ENCODE measurements at regions not wholly inside any gene's neighbourhood (a gene's known extent, or its start where the extent isn't known, plus 50 kb on each side); places are given as distances from the start of the nearest gene placed in this dataset.
"Not testable (repeated sequence)": the region's sequence is repeated elsewhere in the genome, so short reads cannot be mapped to it uniquely, and the experiment has no call there.

DNA sequence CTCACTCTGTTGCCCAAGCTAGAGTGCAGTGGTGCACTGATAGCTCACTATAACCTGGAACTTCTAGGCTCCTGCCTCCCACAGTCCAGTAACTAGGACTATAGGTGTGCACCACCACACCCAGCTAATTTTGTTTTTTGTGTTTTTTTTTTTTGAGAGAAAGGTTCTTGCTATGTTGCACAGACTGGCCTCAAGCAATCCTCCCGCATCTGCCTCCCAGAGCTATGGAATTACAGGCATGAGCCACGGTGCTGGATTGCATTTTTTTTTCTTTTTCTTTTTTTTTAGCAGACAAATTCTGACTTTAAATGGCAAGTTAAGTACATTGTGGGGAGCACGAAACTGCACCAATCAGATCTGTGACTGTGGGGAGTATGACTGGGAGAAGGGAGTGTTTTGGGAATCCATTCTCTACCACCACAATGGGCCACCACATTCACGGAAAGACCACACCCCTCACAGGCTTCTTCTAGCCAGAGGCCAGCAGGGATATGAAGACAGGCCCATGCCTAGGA lies 58.1 kb upstream of the MSMB start:
- ChIA-PET POLR2A (no interaction called here), CTCF (interaction anchor here (0.6 kb wide), 1 partner anchor 72 kb away, joined by 5 read pairs; no protein-coding TSS in a partner anchor)
- peaks cover 0 to 4% (median 0%) of the 10 kb centered on the region in 5 donors for H3K36me3 Mint-ChIP-seq
- ATAC-seq (no peak), DNase-seq (no peak)
- peaks cover 10 to 32% (median 24%) of the 10 kb centered on the region in 7 donors for H3K4me1 Mint-ChIP-seq
- H3K4me1 ChIP-seq (ENCODE audit: control insufficient read depth in 2 of 2, insufficient read depth in 2 of 2, low read length in 2 of 2): peaks cover 6 to 7% of the 10 kb centered on the region in 2 donors
- no peak overlapping the region for H3K4me3 ChIP-seq (ENCODE audit: low read length)
- H3K4me3 Mint-ChIP-seq: no peak overlapping the region
- no peaks in the 10 kb centered on the region for H3K36me3 ChIP-seq (ENCODE audit: control insufficient read depth in 2 of 3, insufficient read depth in 3 of 3, low read length in 3 of 3)
- H3K9me3 ChIP-seq (ENCODE audit: control insufficient read depth in 2 of 3, low read length in 3 of 3): no peaks in the 10 kb centered on the region
- H3K27ac Mint-ChIP-seq: peak overlapping the region in 4 of 9 donors; percentile 33 to 45 (median 40)
- H3K27ac ChIP-seq (ENCODE audit: low read depth, low read length): no peak overlapping the region
- intact Hi-C loops (cut with micrococcal nuclease): no loop called here
- H3K9me3 Mint-ChIP-seq: no peaks in the 10 kb centered on the region
- peaks cover 0 to 34% (median 0%) of the 10 kb centered on the region in 5 donors for H3K27me3 Mint-ChIP-seq
- H3K27me3 ChIP-seq (ENCODE audit: control insufficient read depth in 2 of 2, insufficient read depth in 2 of 2, low read length in 2 of 2): no peaks in the 10 kb centered on the region

DNA sequence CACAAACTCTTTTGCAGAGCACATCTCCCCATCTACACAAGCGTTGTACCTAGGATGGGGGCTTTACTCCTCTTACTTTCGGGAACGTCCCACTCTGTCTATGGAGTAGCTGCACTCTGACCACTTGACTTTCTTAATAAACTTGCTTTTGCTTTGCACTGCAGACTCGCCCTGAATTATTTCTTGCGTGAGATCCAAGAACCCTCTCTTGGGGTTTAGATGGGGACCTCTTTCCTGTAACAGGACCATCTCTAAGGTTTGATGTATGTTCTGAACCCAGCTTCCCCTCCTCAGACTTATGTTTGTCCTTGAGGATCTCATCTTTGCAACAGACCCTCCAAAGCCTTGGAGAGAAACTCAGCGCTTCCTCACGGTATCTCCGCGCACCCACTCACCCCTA lies 59.3 kb upstream of the MSMB start:
- POLR2A ChIA-PET: interaction anchor here (1.0 to 1.1 kb wide), 2 partner anchors 14 to 76 kb away, joined by 3 to 4 read pairs; no protein-coding TSS in a partner anchor

DNA sequence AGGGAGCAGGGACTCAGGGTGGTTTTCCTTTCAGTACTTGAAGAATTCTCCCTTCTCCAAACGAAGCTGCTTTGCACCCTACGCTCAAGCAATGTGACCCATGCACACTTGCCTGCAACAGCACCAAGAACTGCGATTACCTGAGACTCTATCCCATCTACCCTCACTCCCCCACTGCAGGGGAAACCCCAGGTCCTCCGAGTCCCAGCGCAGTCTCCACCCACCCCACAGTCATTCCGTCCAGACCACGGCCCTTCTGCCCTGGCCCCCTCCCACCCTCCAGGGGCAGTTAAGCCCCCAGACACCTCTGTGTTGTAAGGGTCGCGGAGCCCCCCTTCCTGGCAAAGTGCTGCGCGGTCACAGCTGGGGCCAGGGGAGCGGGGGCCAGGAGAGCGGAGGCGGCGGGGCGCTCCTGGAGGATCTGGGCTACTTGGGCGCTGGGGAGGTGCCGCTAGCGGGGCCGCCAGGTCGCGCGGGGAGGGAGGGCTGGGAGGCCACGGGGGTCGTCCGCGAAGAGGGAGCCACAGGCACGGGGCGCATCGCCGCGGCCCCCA lies 59.9 kb upstream of the MSMB start:
- H3K36me3 ChIP-seq (ENCODE audit: control insufficient read depth in 2 of 3, insufficient read depth in 3 of 3, low read length in 3 of 3); H3K36me3 Mint-ChIP-seq; H3K4me1 ChIP-seq (ENCODE audit: control insufficient read depth in 2 of 2, insufficient read depth in 2 of 2, low read length in 2 of 2); H3K9me3 ChIP-seq (ENCODE audit: control insufficient read depth in 2 of 3, low read length in 3 of 3); CTCF ChIA-PET; H3K9me3 Mint-ChIP-seq; H3K27me3 ChIP-seq (ENCODE audit: control insufficient read depth in 2 of 2, insufficient read depth in 2 of 2, low read length in 2 of 2): not testable (repeated sequence)
- peak in 2 of 9 donors; percentile 25 to 28 for DNase-seq
- Mint-ChIP-seq H3K27me3 (peaks cover 0 to 32% (median 0%) of the 10 kb centered on the region in 5 donors), H3K4me3 (peak overlapping the region; percentile 69 to 98 (median 90)), H3K27ac (peak overlapping the region; percentile 14 to 92 (median 73)), H3K4me1 (peaks cover 10 to 24% (median 17%) of the 10 kb centered on the region in 7 donors)
- ATAC-seq: peak; percentile 43
- POLR2A ChIA-PET: interaction anchor here (1.0 to 1.1 kb wide), 3 partner anchors 15 to 177 kb away, joined by 3 to 5 read pairs (median 4); no protein-coding TSS in a partner anchor
- Histone ChIP-seq H3K27ac (ENCODE audit: low read depth, low read length) (peak overlapping the region; percentile 72), H3K4me3 (ENCODE audit: low read length) (peak overlapping the region; percentile 54)
- intact Hi-C loops (cut with micrococcal nuclease): loop anchor here in 1 of 2 donors (2.0 kb wide), 2 partner anchors 13 to 75 kb away; partner anchors contain the start of gene NCOA4

More for the DNA sequence above, 59.3 kb upstream of the MSMB start:
- H3K4me3 ChIP-seq (ENCODE audit: low read length); H3K9me3 ChIP-seq (ENCODE audit: control insufficient read depth in 2 of 3, low read length in 3 of 3); CTCF ChIA-PET; H3K36me3 ChIP-seq (ENCODE audit: control insufficient read depth in 2 of 3, insufficient read depth in 3 of 3, low read length in 3 of 3); ATAC-seq; H3K9me3 Mint-ChIP-seq; H3K27me3 ChIP-seq (ENCODE audit: control insufficient read depth in 2 of 2, insufficient read depth in 2 of 2, low read length in 2 of 2); H3K27ac ChIP-seq (ENCODE audit: low read depth, low read length); H3K4me1 ChIP-seq (ENCODE audit: control insufficient read depth in 2 of 2, insufficient read depth in 2 of 2, low read length in 2 of 2); DNase-seq; intact Hi-C loops (cut with micrococcal nuclease); H3K36me3 Mint-ChIP-seq: not testable (repeated sequence)
- peak overlapping the region; percentile 69 to 98 (median 90) for H3K4me3 Mint-ChIP-seq
- peaks cover 10 to 26% (median 17%) of the 10 kb centered on the region in 7 donors for H3K4me1 Mint-ChIP-seq
- H3K27me3 Mint-ChIP-seq: peaks cover 0 to 32% (median 0%) of the 10 kb centered on the region in 5 donors
- peak overlapping the region in 8 of 9 donors; percentile 14 to 92 (median 73) for H3K27ac Mint-ChIP-seq

DNA sequence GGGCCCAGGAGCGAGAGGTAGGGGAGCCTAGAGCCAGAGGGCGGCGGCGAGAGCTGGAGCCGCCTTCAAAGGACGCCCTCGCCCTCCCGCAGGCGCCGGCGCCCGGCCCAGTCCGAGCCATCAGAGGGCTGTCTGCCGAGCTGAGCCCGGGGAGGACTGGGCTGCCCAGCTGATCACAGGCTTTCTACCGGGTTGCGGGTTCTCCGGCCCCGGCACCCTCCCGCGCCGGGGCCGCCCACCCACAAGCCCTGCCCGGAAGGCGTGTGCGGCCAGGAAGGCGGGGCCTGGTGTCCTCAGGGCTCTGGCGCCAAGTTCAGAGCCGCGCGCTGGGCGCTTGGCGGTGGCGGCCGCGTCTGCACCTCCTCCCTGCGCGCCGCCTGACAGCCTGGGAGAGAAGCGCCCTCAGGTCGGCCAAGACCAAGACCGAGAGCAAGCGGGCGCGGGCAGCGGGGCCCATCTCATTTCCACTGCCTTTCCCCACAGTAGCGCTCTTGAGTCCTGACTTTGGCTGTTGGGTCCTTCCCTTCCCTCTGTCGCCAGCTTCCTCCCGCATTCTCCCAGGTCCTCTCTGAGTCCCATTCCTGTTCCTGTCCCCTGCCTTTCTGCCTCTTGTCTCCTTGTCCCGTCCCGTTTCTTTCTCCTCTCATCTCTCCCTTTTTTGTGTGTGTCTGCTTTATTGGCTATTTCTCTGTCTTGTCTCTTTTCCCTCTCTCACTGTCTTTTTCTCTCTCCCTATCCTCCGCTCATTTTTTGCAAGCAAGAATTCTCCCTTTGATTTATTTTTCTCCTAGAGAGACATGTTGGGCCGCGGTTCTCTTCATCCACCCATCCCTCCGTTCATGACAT lies 60.6 kb upstream of the MSMB start:
- POLR2A ChIA-PET: interaction anchor here (1.0 to 1.2 kb wide), 3 partner anchors 12 to 176 kb away, joined by 3 to 5 read pairs (median 4); no protein-coding TSS in a partner anchor
- peak overlapping the region; percentile 82 to 98 (median 91) for H3K4me3 Mint-ChIP-seq

DNA sequence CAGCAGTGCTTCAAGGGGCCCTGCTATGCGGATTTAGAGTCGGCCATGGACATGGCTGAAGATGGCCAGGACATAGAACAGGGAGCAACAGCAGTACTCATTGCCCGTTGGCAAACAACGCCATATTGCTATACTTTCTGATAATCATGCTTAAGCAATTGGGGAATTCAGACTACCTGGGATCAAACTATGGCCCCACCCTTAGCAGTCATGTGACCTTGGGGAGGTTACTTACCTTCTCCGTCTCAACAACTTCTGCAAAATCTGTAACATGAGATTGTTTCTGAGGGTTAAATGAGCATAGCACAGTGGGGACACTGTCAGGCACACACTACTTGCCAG lies 62.1 kb upstream of the MSMB start:
- DNase-seq: not testable (repeated sequence)

More for the DNA sequence above, 60.6 kb upstream of the MSMB start:
- H3K27me3 ChIP-seq (ENCODE audit: control insufficient read depth in 2 of 2, insufficient read depth in 2 of 2, low read length in 2 of 2): no peaks in the 10 kb centered on the region
- H3K27ac ChIP-seq (ENCODE audit: low read depth, low read length): peak overlapping the region; percentile 72
- ATAC-seq: peak; percentile 95
- H3K4me1 Mint-ChIP-seq: peaks cover 10 to 23% (median 17%) of the 10 kb centered on the region in 7 donors
- CTCF ChIA-PET: no interaction called here
- DNase-seq: peak in 8 of 9 donors; percentile 34 to 67 (median 40)
- H3K4me1 ChIP-seq (ENCODE audit: control insufficient read depth in 2 of 2, insufficient read depth in 2 of 2, low read length in 2 of 2): peaks cover 6 to 7% of the 10 kb centered on the region in 2 donors
- no peaks in the 10 kb centered on the region for H3K9me3 Mint-ChIP-seq
- intact Hi-C loops (cut with micrococcal nuclease): loop anchor here in 1 of 2 donors (2.0 kb wide), 2 partner anchors 14 to 76 kb away; partner anchors contain the start of gene NCOA4
- H3K9me3 ChIP-seq (ENCODE audit: control insufficient read depth in 2 of 3, low read length in 3 of 3): no peaks in the 10 kb centered on the region
- peaks cover 0 to 4% (median 0%) of the 10 kb centered on the region in 5 donors for H3K36me3 Mint-ChIP-seq
- peaks cover 0 to 30% (median 0%) of the 10 kb centered on the region in 5 donors for H3K27me3 Mint-ChIP-seq
- H3K4me3 ChIP-seq (ENCODE audit: low read length): peak overlapping the region; percentile 54
- H3K36me3 ChIP-seq (ENCODE audit: control insufficient read depth in 2 of 3, insufficient read depth in 3 of 3, low read length in 3 of 3): no peaks in the 10 kb centered on the region
- peak overlapping the region in 8 of 9 donors; percentile 1 to 93 (median 76) for H3K27ac Mint-ChIP-seq

DNA sequence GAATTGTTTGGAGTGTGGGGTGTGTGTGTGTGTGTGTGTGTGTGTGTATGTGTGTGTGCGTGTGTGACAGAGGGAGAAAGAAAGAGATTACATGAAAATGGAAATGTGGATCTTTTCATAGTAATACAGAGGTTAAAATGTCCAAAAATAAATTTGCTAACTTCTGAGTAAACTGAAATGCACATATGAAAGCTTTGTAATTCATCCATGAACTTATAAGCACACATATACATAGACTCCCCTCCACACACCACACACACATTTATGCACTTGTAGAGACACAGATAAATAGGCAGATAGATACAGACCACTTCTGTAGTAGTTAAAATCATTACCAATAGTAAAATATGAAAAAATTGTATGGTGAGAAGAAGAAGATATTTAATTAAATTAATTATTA lies 108.2 kb upstream of the MSMB start:
- H3K9me3 Mint-ChIP-seq; intact Hi-C loops (cut with micrococcal nuclease); H3K27me3 ChIP-seq (ENCODE audit: control insufficient read depth in 2 of 2, insufficient read depth in 2 of 2, low read length in 2 of 2); H3K4me3 ChIP-seq (ENCODE audit: low read length); POLR2A ChIA-PET; H3K36me3 Mint-ChIP-seq; H3K36me3 ChIP-seq (ENCODE audit: control insufficient read depth in 2 of 3, insufficient read depth in 3 of 3, low read length in 3 of 3); H3K27ac Mint-ChIP-seq; ATAC-seq; H3K27me3 Mint-ChIP-seq; H3K9me3 ChIP-seq (ENCODE audit: control insufficient read depth in 2 of 3, low read length in 3 of 3); H3K4me3 Mint-ChIP-seq; H3K4me1 ChIP-seq (ENCODE audit: control insufficient read depth in 2 of 2, insufficient read depth in 2 of 2, low read length in 2 of 2); DNase-seq; H3K27ac ChIP-seq (ENCODE audit: low read depth, low read length); CTCF ChIA-PET; H3K4me1 Mint-ChIP-seq: not testable (repeated sequence)

More for the DNA sequence above, 62.1 kb upstream of the MSMB start:
- H3K4me1 ChIP-seq (ENCODE audit: control insufficient read depth in 2 of 2, insufficient read depth in 2 of 2, low read length in 2 of 2); H3K9me3 ChIP-seq (ENCODE audit: control insufficient read depth in 2 of 3, low read length in 3 of 3); H3K4me3 ChIP-seq (ENCODE audit: low read length); ATAC-seq; H3K27ac ChIP-seq (ENCODE audit: low read depth, low read length); intact Hi-C loops (cut with micrococcal nuclease); H3K9me3 Mint-ChIP-seq; H3K36me3 ChIP-seq (ENCODE audit: control insufficient read depth in 2 of 3, insufficient read depth in 3 of 3, low read length in 3 of 3); H3K27ac Mint-ChIP-seq; H3K36me3 Mint-ChIP-seq; CTCF ChIA-PET; H3K4me3 Mint-ChIP-seq; POLR2A ChIA-PET; H3K27me3 ChIP-seq (ENCODE audit: control insufficient read depth in 2 of 2, insufficient read depth in 2 of 2, low read length in 2 of 2): not testable (repeated sequence)
- Mint-ChIP-seq H3K27me3 (peaks cover 0 to 23% (median 0%) of the 10 kb centered on the region in 5 donors), H3K4me1 (peaks cover 10 to 20% (median 16%) of the 10 kb centered on the region in 7 donors)

Measured in naive thymus-derived CD4-positive, alpha-beta T cell (primary cell).